Neural progenitor cell (in vitro differentiated cells): ENCODE measurements at regions not wholly inside any gene's neighbourhood (a gene's known extent, or its start where the extent isn't known, plus 50 kb on each side); places are given as distances from the start of the nearest gene placed in this dataset.

Experiments
- CTCF ChIP-seq: fragments of 200-600 bp; sonication (generic); IDR thresholded peaks from 2 replicates; pipeline ENCODE4 v1.5.1; 2017; ENCODE audit warnings: antibody characterized with exemption, mild to moderate bottlenecking
- EZH2 ChIP-seq: fragments of 200-600 bp; sonication (generic); IDR thresholded peaks from 2 replicates; pipeline ENCODE4 v1.6.1; 2017; ENCODE audit warnings: antibody characterized with exemption, mild to moderate bottlenecking, moderate library complexity
- EZH2phosphoT487 ChIP-seq: fragments of 200-600 bp; sonication (generic); IDR thresholded peaks from 2 replicates; pipeline ENCODE4 v1.6.1; 2017; ENCODE audit warnings: antibody characterized with exemption

- no peak for TF ChIP-seq CTCF
- no peak for TF ChIP-seq EZH2phosphoT487
- TF ChIP-seq EZH2 = no peak
These were observed 854.3 kb upstream of the SALL3 start for GRCh38 chr18:78125206-78125896.
